H1 (cell line): ENCODE measurements at regions not wholly inside any gene's neighbourhood (a gene's known extent, or its start where the extent isn't known, plus 50 kb on each side); places are given as distances from the start of the nearest gene placed in this dataset.

ENCODE experiments used
- TAF7 ChIP-seq: optimal IDR thresholded peaks from 2 replicates; pipeline ENCODE3; 2011; ENCODE audit warnings: low read depth, mild to moderate bottlenecking, inconsistent platforms, low read length, moderate library complexity, borderline replicate concordance

GRCh38 chr18:4636967-4637366, 181.9 kb upstream of the DLGAP1 start (continued):
- no peak for TF ChIP-seq TAF7
